ENCODE measurements at regions not wholly inside any gene's neighbourhood (a gene's known extent, or its start where the extent isn't known, plus 50 kb on each side); places are given as distances from the start of the nearest gene placed in this dataset.

GRCh38 chr17:13106171-13106570, 88.3 kb upstream of the ELAC2 start:
- Mint-ChIP-seq H3K27ac (no peak overlapping the region), H3K4me1 (peaks cover 8% of the 10 kb centered on the region), H3K4me3 (no peak overlapping the region), H3K27me3 (ENCODE audit: insufficient read depth, low read depth, poor library complexity) (no peaks in the 10 kb centered on the region), H3K9me3 (no peaks in the 10 kb centered on the region), H3K36me3 (ENCODE audit: low read depth) (no peaks in the 10 kb centered on the region)
- Histone ChIP-seq H4K20me1 (replicated peaks; ENCODE audit: insufficient read depth) (no peaks in the 10 kb centered on the region), H3K4me3 (no peak overlapping the region), H3K4me2 (peak overlapping the region; percentile 12; the same call in 1 of the 2 replicates), H3K27me3 (ENCODE audit: insufficient read depth) (no peaks in the 10 kb centered on the region), H3K27ac (ENCODE audit: low read depth) (no peak overlapping the region), H3F3A (replicated peaks; ENCODE audit: low read depth) (no peaks in the 10 kb centered on the region), H3K36me3 (ENCODE audit: insufficient read depth) (no peaks in the 10 kb centered on the region), H2AFZ (peak overlapping the region; percentile 82), H3K79me2 (replicated peaks; ENCODE audit: insufficient read depth) (no peaks in the 10 kb centered on the region), H3K4me1 (ENCODE audit: insufficient read depth) (peaks cover 7% of the 10 kb centered on the region; the same call in 1 of the 2 replicates), H3K9me2 (ENCODE audit: insufficient read depth) (no peaks in the 10 kb centered on the region)
- DNase-seq (ENCODE audit: low spot score) = no peak
- no peak for ATAC-seq
- TF ChIP-seq CTCF (conservative IDR thresholded peaks at IDR 0.05; ENCODE audit: low read depth in 2 of 2) (no peak), POLR2AphosphoS5 (IDR thresholded peaks at IDR 0.05; ENCODE audit: low read depth) (no peak), ZNF114 (CRISPR knock-in tag; IDR thresholded peaks at IDR 0.05) (no peak), EZH2phosphoT487 (IDR thresholded peaks at IDR 0.05; ENCODE audit: unreplicated experiment) (no peak), CREB1 (CRISPR knock-in tag; IDR thresholded peaks at IDR 0.05; ENCODE audit: low read depth) (no peak), REST (IDR thresholded peaks at IDR 0.05; ENCODE audit: unreplicated experiment) (no peak), ZNF462 (CRISPR knock-in tag; IDR thresholded peaks at IDR 0.05) (no peak), JUNB (IDR thresholded peaks at IDR 0.05; ENCODE audit: unreplicated experiment) (no peak), ETS1 (IDR thresholded peaks at IDR 0.05) (no peak)
